Psoas muscle (tissue), 7 donors: ENCODE measurements at regions not wholly inside any gene's neighbourhood (a gene's known extent, or its start where the extent isn't known, plus 50 kb on each side); places are given as distances from the start of the nearest gene placed in this dataset.

Source experiments
- ATAC-seq, 4 donors: fragments of 200-7000 bp; cut with Tn5 transposase; one replicate each; pipeline ENCODE4 v1.9.1; 2020; ENCODE audit warnings: moderate library complexity in 3 of 4, mild to moderate bottlenecking in 2 of 4
- DNase-seq, 2 donors: peaks; one replicate each; pipeline ENCODE4 v3.0.0-alpha.2; 2020
- H3K27ac ChIP-seq: fragments of 200-600 bp; one replicate; pipeline ENCODE4 v1.8.0; 2022
- H3K27me3 ChIP-seq, 3 donors: fragments of 200-600 bp in 1 of 3; one replicate each; pipeline versions ENCODE4 v1.6.1 to v1.8.0; 2013 to 2022; ENCODE audit warnings: low read length in 2 of 3, mild to moderate bottlenecking in 2 of 3, moderate library complexity in 1 of 3; ENCODE audit not compliant: insufficient read depth in 3 of 3
- H3K36me3 ChIP-seq, 2 donors: fragments of 200-600 bp in 1 of 2; one replicate each; pipeline versions ENCODE4 v1.6.1 to v1.8.0; 2013 to 2022; ENCODE audit warnings: low read depth in 1 of 2, mild to moderate bottlenecking in 1 of 2, moderate library complexity in 1 of 2; ENCODE audit not compliant: insufficient read depth in 1 of 2
- H3K4me1 ChIP-seq: fragments of 200-600 bp; one replicate; pipeline ENCODE4 v1.8.0; 2022
- H3K4me3 ChIP-seq: fragments of 200-600 bp; one replicate; pipeline ENCODE4 v1.8.0; 2022; ENCODE audit warnings: mild to moderate bottlenecking
- H3K9me3 ChIP-seq: fragments of 200-600 bp; one replicate; pipeline ENCODE4 v1.8.0; 2022
- CTCF ChIP-seq: fragments of 200-600 bp; IDR thresholded peaks from one replicate; pipeline ENCODE4 v1.8.0; 2022; ENCODE audit warnings: antibody characterized with exemption
- WGBS, 3 donors: extraction: QIAGEN DNeasy Blood & Tissue Kit; methylation state at CpG; one replicate each; pipeline versions ENCODE4 v1.1.6 to v1.1.7; 2013; 5-methylcytosine and 5-hydroxymethylcytosine counted together
- intact Hi-C, 2 donors: fragments of 100-400 bp; cut with DNase I; formaldehyde crosslinking; loops; one replicate each; pipeline versions ENCODE4 v1.11.0 to v1.14.2; 2022
- donor health status: healthy with polysubstance abuse.
- donor health status: DM: no; HTN: no; CAD: no; lungs with moderate emphysema.
- donor health status: Bipolar disorder and iron deficiency.
- donor health status: healthy.
- donor health status: DM: yes; HTN: yes; CAD: no.
- donor health status: DM: no; HTN: no; CAD: no.
- donor health status: DM: yes; HTN: yes; CAD: no.

GRCh38 chr11:112522536-112522935 lies 261.9 kb upstream of the PLET1 start:
- Histone ChIP-seq H3K4me1 (peaks cover 37% of the 10 kb centered on the region), H3K27ac (no peak overlapping the region), H3K27me3 (no peaks in the 10 kb centered on the region), H3K9me3 (no peaks in the 10 kb centered on the region), H3K4me3 (no peak overlapping the region), H3K36me3 (no peaks in the 10 kb centered on the region)
- ATAC-seq = no peak
- intact Hi-C loops = no loop called here
- TF ChIP-seq CTCF = no peak
- no peak for DNase-seq
- WGBS, 3 donors = 73 to 80% (median 76%) methylated on average over 1 of the region's 1 CpG

DNA sequence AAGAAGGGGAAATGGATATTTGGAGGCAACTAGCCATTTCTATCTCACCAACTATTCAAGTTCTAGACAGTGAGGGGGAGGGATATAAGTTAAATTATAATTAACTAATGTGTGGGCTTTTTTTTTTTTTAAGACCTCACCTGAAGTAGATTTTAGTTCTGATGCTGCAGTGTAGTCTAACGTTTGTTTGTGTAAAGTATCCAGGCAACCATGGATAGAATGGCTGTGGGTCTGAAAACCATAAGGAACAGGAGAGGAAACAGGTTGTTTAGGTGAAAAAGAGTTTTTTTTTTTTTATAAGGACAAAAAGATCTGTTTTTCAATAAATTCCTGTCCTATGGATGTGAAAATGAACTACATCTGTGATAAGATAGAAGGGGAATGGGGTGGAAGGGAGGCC lies 262.4 kb upstream of the PLET1 start:
- intact Hi-C loops = no loop called here
- ATAC-seq (no peak), DNase-seq (no peak)
- no peak overlapping the region for H3K4me3 ChIP-seq
- no peak for TF ChIP-seq CTCF
- no peaks in the 10 kb centered on the region for H3K27me3 ChIP-seq
- 42 to 64% (median 54%) methylated on average over 1 of the region's 1 CpG for WGBS, 3 donors
- no peaks in the 10 kb centered on the region for H3K9me3 ChIP-seq
- H3K36me3 ChIP-seq = no peaks in the 10 kb centered on the region
- H3K27ac ChIP-seq = no peak overlapping the region
- peaks cover 37% of the 10 kb centered on the region for H3K4me1 ChIP-seq

GRCh38 chr11:112523477-112523876 lies 262.8 kb upstream of the PLET1 start:
- TF ChIP-seq CTCF = no peak
- Histone ChIP-seq H3K27me3 (no peaks in the 10 kb centered on the region), H3K4me3 (no peak overlapping the region), H3K36me3 (no peaks in the 10 kb centered on the region), H3K9me3 (no peaks in the 10 kb centered on the region), H3K27ac (no peak overlapping the region), H3K4me1 (peaks cover 37% of the 10 kb centered on the region)
- WGBS, 3 donors = 37 to 51% (median 46%) methylated on average over 4 of the region's 4 CpGs
- ATAC-seq = peak; percentile 26 to 41 (median 34)
- no peak for DNase-seq
- intact Hi-C loops = no loop called here

- Histone ChIP-seq H3K4me3 (no peak overlapping the region), H3K4me1 (peaks cover 37% of the 10 kb centered on the region), H3K9me3 (no peaks in the 10 kb centered on the region), H3K36me3 (no peaks in the 10 kb centered on the region), H3K27ac (no peak overlapping the region), H3K27me3 (no peaks in the 10 kb centered on the region)
- no peak for DNase-seq
- TF ChIP-seq CTCF = no peak
- 33 to 59% (median 37%) methylated on average over 2 of the region's 2 CpGs for WGBS, 3 donors
- ATAC-seq = no peak
- intact Hi-C loops = no loop called here
Observed at GRCh38 chr11:112523951-112524350, 263.3 kb upstream of the PLET1 start.

- 13 to 28% (median 17%) methylated on average over 4 of the region's 4 CpGs for WGBS, 3 donors
Observed at GRCh38 chr11:112524798-112525197, 264.1 kb upstream of the PLET1 start.

More at GRCh38 chr11:112524798-112525197, 264.1 kb upstream of the PLET1 start:
- Histone ChIP-seq H3K36me3 (no peaks in the 10 kb centered on the region), H3K4me3 (no peak overlapping the region), H3K4me1 (peaks cover 37% of the 10 kb centered on the region), H3K9me3 (no peaks in the 10 kb centered on the region), H3K27me3 (no peaks in the 10 kb centered on the region), H3K27ac (peak overlapping the region; percentile 37)
- TF ChIP-seq CTCF = no peak
- DNase-seq (peak in 1 of 2 donors; percentile 57), ATAC-seq (peak; percentile 31 to 68 (median 48))
- intact Hi-C loops = no loop called here
